Rectal smooth muscle tissue (tissue), 1 donor: ENCODE measurements at regions not wholly inside any gene's neighbourhood (a gene's known extent, or its start where the extent isn't known, plus 50 kb on each side); places are given as distances from the start of the nearest gene placed in this dataset.

ENCODE experiments used
- H3K27ac ChIP-seq: one replicate; pipeline ENCODE4 v1.7.0; 2013; ENCODE audit warnings: low read depth, low read length, inconsistent platforms
- H3K27me3 ChIP-seq: one replicate; pipeline ENCODE4 v1.7.0; 2013; ENCODE audit warnings: low read length; ENCODE audit not compliant: control insufficient read depth, insufficient read depth
- H3K36me3 ChIP-seq: one replicate; pipeline ENCODE4 v1.7.0; 2013; ENCODE audit warnings: low read length; ENCODE audit not compliant: control insufficient read depth, insufficient read depth
- H3K4me1 ChIP-seq: one replicate; pipeline ENCODE4 v1.7.0; 2013; ENCODE audit warnings: low read length; ENCODE audit not compliant: control insufficient read depth, insufficient read depth
- H3K4me3 ChIP-seq: one replicate; pipeline ENCODE4 v1.7.0; 2013; ENCODE audit warnings: low read length
- H3K9ac ChIP-seq: one replicate; pipeline ENCODE4 v1.7.0; 2013; ENCODE audit warnings: low read length

DNA sequence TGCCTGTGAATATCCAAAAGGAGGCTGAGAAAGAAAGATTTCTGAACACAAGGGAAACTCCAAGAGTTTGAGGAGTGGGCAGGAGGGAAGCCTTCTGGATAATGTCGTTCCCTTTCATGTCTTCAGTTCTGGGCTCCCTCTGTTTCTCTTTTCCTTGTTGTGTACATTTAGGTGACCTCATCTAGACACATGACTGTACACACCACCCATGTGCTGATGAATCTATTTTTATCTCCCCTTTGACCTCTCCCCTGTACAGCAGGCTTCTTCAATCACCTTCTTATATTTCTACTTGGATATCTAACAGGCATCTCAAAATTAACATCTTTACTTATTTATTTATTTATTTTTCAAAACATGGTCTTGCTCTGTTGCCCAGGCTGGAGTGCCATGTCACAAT, 363.1 kb downstream of the GATA3 start:
- no peaks in the 10 kb centered on the region for H3K36me3 ChIP-seq

DNA sequence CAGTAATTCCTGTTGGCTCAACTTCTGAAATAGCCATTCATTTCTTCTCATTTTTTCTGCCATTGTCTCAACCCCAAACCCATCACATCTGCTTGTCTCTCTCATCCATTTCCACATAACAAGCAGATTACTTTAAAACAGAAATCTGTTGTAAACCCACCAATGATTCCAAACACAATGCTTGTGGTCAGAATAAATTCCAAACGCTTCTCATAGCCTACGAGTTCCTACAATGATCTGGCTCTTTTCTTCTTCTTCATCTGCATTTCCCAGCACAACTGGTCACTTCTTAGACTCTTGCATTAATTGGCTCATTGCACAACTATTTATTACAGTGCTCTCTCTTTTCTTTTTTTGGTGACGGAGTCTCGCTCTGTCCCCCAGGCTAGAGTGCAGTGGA, 364.1 kb downstream of the GATA3 start:
- Histone ChIP-seq H3K4me3 (no peak overlapping the region), H3K4me1 (no peaks in the 10 kb centered on the region), H3K36me3 (no peaks in the 10 kb centered on the region), H3K27me3 (no peaks in the 10 kb centered on the region), H3K27ac (no peak overlapping the region), H3K9ac (no peak overlapping the region)

More for the DNA sequence above, 363.1 kb downstream of the GATA3 start:
- H3K27ac ChIP-seq = no peak overlapping the region
- H3K4me1 ChIP-seq = no peaks in the 10 kb centered on the region
- no peaks in the 10 kb centered on the region for H3K27me3 ChIP-seq
- no peak overlapping the region for H3K4me3 ChIP-seq
- no peak overlapping the region for H3K9ac ChIP-seq

- Histone ChIP-seq H3K9ac (no peak overlapping the region), H3K27me3 (no peaks in the 10 kb centered on the region), H3K4me1 (no peaks in the 10 kb centered on the region), H3K4me3 (no peak overlapping the region), H3K36me3 (no peaks in the 10 kb centered on the region), H3K27ac (no peak overlapping the region)
Measured at GRCh38 chr10:8420182-8420581, 365.7 kb downstream of the GATA3 start.

GRCh38 chr10:8424555-8425211, 370.2 kb downstream of the GATA3 start:
- Histone ChIP-seq H3K4me1 (no peaks in the 10 kb centered on the region), H3K4me3 (no peak overlapping the region), H3K27ac (no peak overlapping the region), H3K27me3 (no peaks in the 10 kb centered on the region), H3K36me3 (no peaks in the 10 kb centered on the region), H3K9ac (no peak overlapping the region)

DNA sequence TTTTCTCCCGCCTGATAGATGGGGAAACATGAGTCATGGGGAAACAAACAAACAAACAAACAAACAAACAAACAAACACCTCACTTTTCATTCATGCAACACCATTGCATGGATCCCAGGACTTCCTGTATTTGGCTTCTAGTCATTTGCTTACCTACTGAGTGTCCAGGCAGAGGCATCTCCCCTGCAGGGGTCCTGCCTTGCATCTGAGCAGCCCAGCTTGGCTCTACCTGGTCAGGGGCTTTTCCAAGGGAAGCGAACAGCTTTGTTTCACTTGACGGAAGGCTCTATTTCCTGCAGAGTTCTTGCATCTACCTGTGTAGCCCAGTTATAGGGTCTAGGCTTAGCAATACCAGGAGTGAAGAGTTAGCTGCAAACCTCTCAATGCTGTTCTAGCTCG, 374.2 kb downstream of the GATA3 start:
- Histone ChIP-seq H3K9ac (no peak overlapping the region), H3K4me1 (no peaks in the 10 kb centered on the region), H3K27me3 (no peaks in the 10 kb centered on the region), H3K4me3 (no peak overlapping the region), H3K27ac (no peak overlapping the region), H3K36me3 (no peaks in the 10 kb centered on the region)

- H3K4me1 ChIP-seq = no peaks in the 10 kb centered on the region
- H3K9ac ChIP-seq = no peak overlapping the region
- no peaks in the 10 kb centered on the region for H3K36me3 ChIP-seq
- H3K27me3 ChIP-seq = no peaks in the 10 kb centered on the region
- H3K27ac ChIP-seq = no peak overlapping the region
- H3K4me3 ChIP-seq = no peak overlapping the region
Measured at GRCh38 chr10:8430321-8430720, 375.8 kb downstream of the GATA3 start.

DNA sequence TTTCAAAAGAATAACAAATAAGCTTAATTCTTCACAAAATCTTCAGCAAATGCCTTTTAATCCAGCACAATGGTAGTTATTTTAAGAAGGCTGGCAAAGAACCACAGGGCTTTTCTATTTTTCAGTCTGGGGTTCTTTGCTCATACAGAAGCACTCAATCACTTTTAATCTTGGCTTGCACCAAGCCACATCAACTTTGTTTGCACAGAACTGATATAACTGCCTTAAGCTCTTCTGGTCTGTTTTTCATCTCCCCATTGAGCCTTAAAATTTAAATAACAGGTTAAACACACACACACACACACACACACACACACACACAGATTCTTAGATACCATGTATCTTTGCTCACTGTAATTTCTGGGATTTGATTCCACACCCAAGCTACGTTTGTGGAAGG, 377.0 kb downstream of the GATA3 start:
- no peaks in the 10 kb centered on the region for H3K36me3 ChIP-seq
- H3K27me3 ChIP-seq = no peaks in the 10 kb centered on the region
- no peaks in the 10 kb centered on the region for H3K4me1 ChIP-seq
- H3K9ac ChIP-seq = no peak overlapping the region
- no peak overlapping the region for H3K27ac ChIP-seq
- no peak overlapping the region for H3K4me3 ChIP-seq

GRCh38 chr10:8435186-8436055, 380.9 kb downstream of the GATA3 start:
- Histone ChIP-seq H3K27me3 (no peaks in the 10 kb centered on the region), H3K9ac (no peak overlapping the region), H3K27ac (no peak overlapping the region), H3K36me3 (no peaks in the 10 kb centered on the region), H3K4me3 (no peak overlapping the region), H3K4me1 (no peaks in the 10 kb centered on the region)

GRCh38 chr10:8437896-8438295, 383.4 kb downstream of the GATA3 start:
- no peaks in the 10 kb centered on the region for H3K27me3 ChIP-seq
- no peak overlapping the region for H3K27ac ChIP-seq

GRCh38 chr10:8438603-8439002, 384.1 kb downstream of the GATA3 start:
- H3K4me3 ChIP-seq = no peak overlapping the region
- H3K27ac ChIP-seq = no peak overlapping the region
- H3K4me1 ChIP-seq = no peaks in the 10 kb centered on the region
- H3K36me3 ChIP-seq = no peaks in the 10 kb centered on the region
- H3K27me3 ChIP-seq = no peaks in the 10 kb centered on the region
- no peak overlapping the region for H3K9ac ChIP-seq

More at GRCh38 chr10:8437896-8438295, 383.4 kb downstream of the GATA3 start:
- H3K9ac ChIP-seq = no peak overlapping the region
- H3K36me3 ChIP-seq = no peaks in the 10 kb centered on the region
- no peaks in the 10 kb centered on the region for H3K4me1 ChIP-seq
- H3K4me3 ChIP-seq = no peak overlapping the region

DNA sequence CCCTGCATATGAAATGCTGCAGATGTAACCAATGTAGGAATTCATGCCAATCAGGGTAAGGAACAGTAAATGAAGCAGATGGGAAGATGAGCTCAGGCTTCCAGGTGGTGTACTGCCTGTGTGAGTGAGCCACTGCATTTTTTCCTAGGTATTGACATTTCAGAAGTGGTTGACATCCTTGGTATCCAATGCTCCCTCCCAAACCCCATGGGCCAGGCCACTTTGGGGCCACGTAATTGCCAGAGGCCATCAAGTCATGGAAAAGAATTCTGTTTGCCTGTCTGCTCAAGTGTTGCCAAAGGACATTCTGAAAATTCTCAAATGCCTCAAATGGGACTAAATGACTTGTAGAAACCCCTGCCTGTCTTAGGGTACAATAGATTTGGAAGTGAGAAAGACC, 384.6 kb downstream of the GATA3 start:
- Histone ChIP-seq H3K4me1 (no peaks in the 10 kb centered on the region), H3K27ac (no peak overlapping the region), H3K36me3 (no peaks in the 10 kb centered on the region), H3K4me3 (no peak overlapping the region), H3K27me3 (no peaks in the 10 kb centered on the region), H3K9ac (no peak overlapping the region)

DNA sequence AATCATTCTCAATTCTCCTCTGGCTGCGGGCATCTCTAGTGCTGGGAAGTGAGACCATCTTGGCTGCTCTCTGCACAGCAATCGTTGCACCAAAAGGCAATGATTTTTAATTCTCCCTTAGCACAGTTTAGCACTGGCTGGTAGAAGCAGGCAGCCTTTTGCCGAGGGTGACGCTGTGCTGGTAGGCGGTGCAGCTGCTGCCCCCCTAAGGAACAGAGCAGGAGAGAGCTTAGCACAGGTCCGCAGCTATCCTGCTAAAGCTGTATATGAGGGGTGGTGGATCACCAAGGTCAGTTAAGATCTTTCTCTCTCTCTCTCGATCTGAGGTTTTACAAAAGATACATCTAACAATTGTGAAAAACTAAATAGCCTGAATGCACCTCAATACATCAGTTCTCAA, 390.1 kb downstream of the GATA3 start:
- Histone ChIP-seq H3K4me3 (no peak overlapping the region), H3K9ac (no peak overlapping the region), H3K27me3 (peaks cover 2% of the 10 kb centered on the region), H3K36me3 (no peaks in the 10 kb centered on the region), H3K4me1 (no peaks in the 10 kb centered on the region), H3K27ac (no peak overlapping the region)

GRCh38 chr10:8445353-8445752, 390.9 kb downstream of the GATA3 start:
- H3K4me1 ChIP-seq = no peaks in the 10 kb centered on the region
- no peak overlapping the region for H3K27ac ChIP-seq
- H3K9ac ChIP-seq = no peak overlapping the region
- no peak overlapping the region for H3K4me3 ChIP-seq
- peaks cover 2% of the 10 kb centered on the region for H3K27me3 ChIP-seq
- H3K36me3 ChIP-seq = no peaks in the 10 kb centered on the region
